Dedifferentiated amniotic fluid mesenchymal stem cell (primary cell): ENCODE measurements at regions not wholly inside any gene's neighbourhood (a gene's known extent, or its start where the extent isn't known, plus 50 kb on each side); places are given as distances from the start of the nearest gene placed in this dataset.
"Not testable (repeated sequence)": the region's sequence is repeated elsewhere in the genome, so short reads cannot be mapped to it uniquely, and the experiment has no call there.

Experiments used
- DNase-seq: peaks from one replicate; pipeline ENCODE4 v3.0.0-alpha.2; 2016; ENCODE audit errors: extremely low spot score

- no peak for DNase-seq
Measured at GRCh38 chr15:26261413-26261812, 398.3 kb upstream of the ATP10A start.

- no peak for DNase-seq
Measured at GRCh38 chr15:26260517-26261133, 397.5 kb upstream of the ATP10A start.

GRCh38 chr15:26259581-26259980 is 396.5 kb upstream of the ATP10A start:
- no peak for DNase-seq

GRCh38 chr15:26244782-26245181 is 381.7 kb upstream of the ATP10A start:
- not testable (repeated sequence) for DNase-seq

GRCh38 chr15:26243382-26243781 is 380.3 kb upstream of the ATP10A start:
- DNase-seq, result no peak

GRCh38 chr15:26242565-26243071 is 379.5 kb upstream of the ATP10A start:
- DNase-seq, result no peak

- no peak for DNase-seq
Measured at GRCh38 chr15:26235864-26236263, 372.7 kb upstream of the ATP10A start.

- DNase-seq, result no peak
Measured at GRCh38 chr15:26234976-26235767, 372.0 kb upstream of the ATP10A start.

- no peak for DNase-seq
Measured at GRCh38 chr15:26232691-26233090, 369.6 kb upstream of the ATP10A start.

- no peak for DNase-seq
Measured at GRCh38 chr15:26231096-26231495, 368.0 kb upstream of the ATP10A start.

GRCh38 chr15:26224266-26224665 is 361.1 kb upstream of the ATP10A start:
- no peak for DNase-seq

- no peak for DNase-seq
Measured at GRCh38 chr15:26223720-26224119, 360.6 kb upstream of the ATP10A start.

- DNase-seq, result no peak
Measured at GRCh38 chr15:26222781-26223180, 359.7 kb upstream of the ATP10A start.

GRCh38 chr15:26217043-26217442 is 353.9 kb upstream of the ATP10A start:
- not testable (repeated sequence) for DNase-seq

- DNase-seq, result no peak
Measured at GRCh38 chr15:26214290-26214689, 351.2 kb upstream of the ATP10A start.

- DNase-seq, result no peak
Measured at GRCh38 chr15:26213427-26213826, 350.3 kb upstream of the ATP10A start.

GRCh38 chr15:26212109-26212508 is 349.0 kb upstream of the ATP10A start:
- no peak for DNase-seq

- no peak for DNase-seq
Measured at GRCh38 chr15:26210980-26211379, 347.9 kb upstream of the ATP10A start.

GRCh38 chr15:26201177-26201858 is 338.2 kb upstream of the ATP10A start:
- no peak for DNase-seq

GRCh38 chr15:26200427-26200826 is 337.3 kb upstream of the ATP10A start:
- DNase-seq, result no peak

- no peak for DNase-seq
Measured at GRCh38 chr15:26197719-26198118, 334.6 kb upstream of the ATP10A start.

GRCh38 chr15:26197060-26197459 is 333.9 kb upstream of the ATP10A start:
- no peak for DNase-seq

GRCh38 chr15:26191193-26191592 is 328.1 kb upstream of the ATP10A start:
- no peak for DNase-seq
